Sigmoid colon (tissue), 4 donors: ENCODE measurements at regions not wholly inside any gene's neighbourhood (a gene's known extent, or its start where the extent isn't known, plus 50 kb on each side); places are given as distances from the start of the nearest gene placed in this dataset.

Experiments
- EP300 ChIP-seq, 4 donors: sonication (generic); formaldehyde crosslinking; IDR thresholded peaks; one replicate each; pipeline ENCODE4 v1.6.1; 2017; ENCODE audit warnings: antibody characterized with exemption in 4 of 4
- POLR2A ChIP-seq, 2 donors: fragments of 450-650 bp; IDR thresholded peaks; one replicate each; pipeline ENCODE4 v1.6.1; 2016; ENCODE audit warnings: antibody characterized with exemption in 2 of 2, mild to moderate bottlenecking in 2 of 2, moderate library complexity in 2 of 2
- POLR2AphosphoS5 ChIP-seq, 4 donors: sonication (generic); formaldehyde crosslinking; IDR thresholded peaks; one replicate each; pipeline ENCODE4 v1.6.1; 2017; ENCODE audit warnings: antibody characterized with exemption in 4 of 4
- TF ChIP-seq, protein P1 (sequence below), 4 experiments: fragments of 450-650 bp in 3 of 4; fragments of 200-600 bp in 1 of 4; IDR thresholded peaks; one replicate each; pipeline ENCODE4 v1.5.1; 2016 to 2019; ENCODE audit warnings: antibody characterized with exemption in 4 of 4, mild to moderate bottlenecking in 3 of 4, moderate library complexity in 2 of 4

DNA sequence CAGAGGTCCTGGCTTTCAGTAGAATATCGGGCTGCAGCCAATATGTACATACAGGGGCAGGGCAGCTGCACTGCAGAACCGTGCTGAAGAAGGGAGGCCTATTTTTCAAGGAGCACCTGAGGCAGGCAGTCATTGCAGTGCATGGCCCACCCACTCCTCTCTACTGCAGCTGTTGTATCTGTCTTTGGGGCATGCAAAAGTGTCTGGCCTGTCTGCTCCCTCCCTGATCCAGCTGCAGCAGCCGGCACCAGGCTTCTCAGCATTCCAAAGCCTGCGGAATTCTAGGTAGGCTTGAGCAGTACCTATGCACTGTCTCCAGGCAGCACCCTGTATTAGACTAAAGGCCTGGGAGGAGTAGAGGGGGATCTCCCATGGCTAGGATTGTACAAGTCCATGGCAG, 415.2 kb upstream of the MAGEB16 start:
- TF ChIP-seq, protein P1, sequence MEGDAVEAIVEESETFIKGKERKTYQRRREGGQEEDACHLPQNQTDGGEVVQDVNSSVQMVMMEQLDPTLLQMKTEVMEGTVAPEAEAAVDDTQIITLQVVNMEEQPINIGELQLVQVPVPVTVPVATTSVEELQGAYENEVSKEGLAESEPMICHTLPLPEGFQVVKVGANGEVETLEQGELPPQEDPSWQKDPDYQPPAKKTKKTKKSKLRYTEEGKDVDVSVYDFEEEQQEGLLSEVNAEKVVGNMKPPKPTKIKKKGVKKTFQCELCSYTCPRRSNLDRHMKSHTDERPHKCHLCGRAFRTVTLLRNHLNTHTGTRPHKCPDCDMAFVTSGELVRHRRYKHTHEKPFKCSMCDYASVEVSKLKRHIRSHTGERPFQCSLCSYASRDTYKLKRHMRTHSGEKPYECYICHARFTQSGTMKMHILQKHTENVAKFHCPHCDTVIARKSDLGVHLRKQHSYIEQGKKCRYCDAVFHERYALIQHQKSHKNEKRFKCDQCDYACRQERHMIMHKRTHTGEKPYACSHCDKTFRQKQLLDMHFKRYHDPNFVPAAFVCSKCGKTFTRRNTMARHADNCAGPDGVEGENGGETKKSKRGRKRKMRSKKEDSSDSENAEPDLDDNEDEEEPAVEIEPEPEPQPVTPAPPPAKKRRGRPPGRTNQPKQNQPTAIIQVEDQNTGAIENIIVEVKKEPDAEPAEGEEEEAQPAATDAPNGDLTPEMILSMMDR (IDR thresholded peaks at IDR 0.05) = no peak
- no peak for TF ChIP-seq POLR2AphosphoS5 (IDR thresholded peaks at IDR 0.05)
- TF ChIP-seq POLR2A (IDR thresholded peaks at IDR 0.05) = no peak
- TF ChIP-seq EP300 (IDR thresholded peaks at IDR 0.05) = no peak
